Raji (cell line): ENCODE measurements at regions not wholly inside any gene's neighbourhood (a gene's known extent, or its start where the extent isn't known, plus 50 kb on each side); places are given as distances from the start of the nearest gene placed in this dataset.

ENCODE experiments used
- POLR2A ChIP-seq: IDR thresholded peaks from 2 replicates; pipeline ENCODE4 v1.6.1; 2011; ENCODE audit warnings: low read depth, low read length, control low read depth; ENCODE audit not compliant: insufficient read depth

DNA sequence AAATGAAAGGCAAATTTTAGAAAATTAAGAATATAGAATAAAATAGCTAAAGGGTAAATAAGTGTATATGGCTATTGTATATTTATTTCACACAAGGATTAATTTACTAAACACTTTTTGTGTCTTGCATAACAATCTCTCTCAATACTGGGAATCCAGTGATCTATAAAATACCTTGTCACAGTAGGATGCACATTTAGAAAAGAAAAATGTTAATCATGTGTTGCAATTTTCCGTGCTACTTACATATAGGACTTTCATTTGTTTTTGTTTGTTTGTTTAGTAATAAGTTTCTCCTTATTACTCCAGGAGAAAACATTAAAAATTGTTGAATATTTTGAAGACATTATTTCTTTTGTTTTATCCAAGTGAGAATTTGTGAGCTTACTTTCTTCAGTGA lies 1533.3 kb downstream of the SLITRK5 start:
- TF ChIP-seq POLR2A, result no peak

- no peak for TF ChIP-seq POLR2A
Observed at GRCh38 chr13:89205856-89206520, 1534.8 kb downstream of the SLITRK5 start.

DNA sequence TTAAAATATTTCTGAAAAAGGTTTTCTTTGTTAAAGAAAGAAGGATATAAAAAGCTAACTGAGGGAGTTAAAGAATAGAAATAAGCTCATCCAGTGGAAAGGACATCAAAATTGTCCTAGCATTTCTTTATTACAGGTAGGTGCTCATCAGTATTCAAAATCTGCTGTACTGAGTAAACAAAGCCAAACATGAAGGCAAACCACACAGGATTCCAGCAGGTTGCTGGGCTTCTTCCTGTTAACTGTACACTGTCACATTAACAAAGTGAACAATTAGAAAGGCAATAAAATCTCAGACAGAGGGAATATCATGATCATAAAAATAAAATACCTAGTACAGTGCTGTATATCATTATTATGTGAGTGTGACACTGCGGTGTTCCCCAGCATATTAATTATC lies 1541.0 kb downstream of the SLITRK5 start:
- no peak for TF ChIP-seq POLR2A

GRCh38 chr13:89214185-89214584 lies 1543.0 kb downstream of the SLITRK5 start:
- TF ChIP-seq POLR2A, result no peak

DNA sequence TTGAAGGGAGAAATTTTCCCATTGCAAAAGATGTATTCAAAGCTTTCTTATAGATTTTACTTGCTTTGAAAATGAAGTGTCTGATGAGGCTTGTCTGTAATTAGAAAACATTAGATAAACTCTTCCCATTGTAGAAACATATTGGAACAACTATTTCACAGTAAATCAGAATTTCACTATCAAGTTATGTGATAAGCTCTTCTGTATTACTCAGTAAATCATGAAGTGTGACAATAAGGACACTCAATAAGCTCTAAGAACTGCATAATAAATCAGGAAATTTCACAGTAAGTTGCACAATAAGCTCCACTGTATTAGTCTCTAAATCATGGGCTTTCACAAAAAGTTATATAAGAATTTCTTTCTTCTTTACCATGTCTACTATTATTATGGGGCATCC lies 1546.6 kb downstream of the SLITRK5 start:
- TF ChIP-seq POLR2A, result no peak

GRCh38 chr13:89221557-89222158 lies 1550.5 kb downstream of the SLITRK5 start:
- TF ChIP-seq POLR2A, result no peak

DNA sequence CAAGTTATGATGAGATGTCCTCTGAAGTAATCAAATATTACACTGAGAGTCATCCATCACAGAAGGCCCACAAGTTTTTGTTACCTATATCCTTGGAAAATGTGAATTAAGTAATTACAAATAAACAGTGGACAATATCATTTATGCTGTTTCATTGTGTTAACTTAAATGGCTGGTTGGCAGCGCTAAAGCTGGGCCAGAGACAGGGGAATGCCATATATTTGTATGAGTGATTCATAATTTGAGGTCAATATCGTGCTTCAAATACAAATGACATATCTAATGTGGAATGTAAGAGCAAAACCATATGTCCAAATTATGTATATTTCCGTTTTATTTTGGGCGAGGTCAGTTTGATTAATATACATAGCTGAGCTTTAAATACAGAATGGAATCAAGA lies 1556.2 kb downstream of the SLITRK5 start:
- TF ChIP-seq POLR2A, result no peak

- no peak for TF ChIP-seq POLR2A
Observed at GRCh38 chr13:89238496-89238895, 1567.3 kb downstream of the SLITRK5 start.

GRCh38 chr13:89239361-89240127 lies 1568.4 kb downstream of the SLITRK5 start:
- TF ChIP-seq POLR2A, result no peak

- no peak for TF ChIP-seq POLR2A
Observed at GRCh38 chr13:89255844-89256406, 1584.8 kb downstream of the SLITRK5 start.

GRCh38 chr13:89267734-89268133 lies 1596.6 kb downstream of the SLITRK5 start:
- no peak for TF ChIP-seq POLR2A

DNA sequence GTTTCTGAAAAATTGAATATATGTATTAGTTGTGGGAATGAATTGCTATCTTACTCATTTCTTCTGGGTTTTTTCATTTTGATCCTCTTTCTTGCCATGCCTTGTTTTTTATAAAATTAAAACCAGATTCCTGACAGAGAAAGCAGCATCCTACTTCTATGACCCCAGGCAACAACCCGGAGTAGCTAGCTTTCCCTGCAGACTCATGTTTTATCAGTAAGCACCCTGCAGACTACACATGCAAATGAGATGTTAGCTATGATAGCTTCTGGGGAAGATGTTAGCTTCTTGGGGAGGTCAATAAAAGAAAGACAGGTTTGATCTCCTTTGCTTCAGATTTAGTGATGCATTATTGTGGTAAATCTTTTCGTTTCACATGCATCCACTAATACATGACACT lies 1598.6 kb downstream of the SLITRK5 start:
- TF ChIP-seq POLR2A, result no peak

GRCh38 chr13:89270736-89271135 lies 1599.6 kb downstream of the SLITRK5 start:
- TF ChIP-seq POLR2A, result no peak

- TF ChIP-seq POLR2A, result no peak
Observed at GRCh38 chr13:89279374-89279773, 1608.2 kb downstream of the SLITRK5 start.

- no peak for TF ChIP-seq POLR2A
Observed at GRCh38 chr13:89281331-89281730, 1610.2 kb downstream of the SLITRK5 start.

- TF ChIP-seq POLR2A, result no peak
Observed at GRCh38 chr13:89282241-89282640, 1611.1 kb downstream of the SLITRK5 start.
